Testis (tissue), 2 donors: ENCODE measurements at regions not wholly inside any gene's neighbourhood (a gene's known extent, or its start where the extent isn't known, plus 50 kb on each side); places are given as distances from the start of the nearest gene placed in this dataset.

Source experiments
- CTCF ChIP-seq, 3 experiments: fragments of 450-650 bp in 2 of 3; fragments of 200-600 bp in 1 of 3; sonication (generic) in 1 of 3; IDR thresholded peaks; one replicate each; pipeline ENCODE4 v1.5.1; 2016 to 2019; ENCODE audit warnings: antibody characterized with exemption in 3 of 3, mild to moderate bottlenecking in 2 of 3, moderate library complexity in 1 of 3
- POLR2A ChIP-seq: fragments of 450-650 bp; IDR thresholded peaks from one replicate; pipeline ENCODE4 v1.6.1; 2017; ENCODE audit warnings: antibody characterized with exemption, mild to moderate bottlenecking, moderate library complexity

GRCh38 chr2:144026753-144027152 lies 493.2 kb downstream of the ZEB2 start:
- TF ChIP-seq CTCF (IDR thresholded peaks at IDR 0.05) (no peak), POLR2A (no peak)
